Keratinocyte (primary cell): ENCODE measurements at regions not wholly inside any gene's neighbourhood (a gene's known extent, or its start where the extent isn't known, plus 50 kb on each side); places are given as distances from the start of the nearest gene placed in this dataset.

Experiments used
- CTCF ChIP-seq, 3 experiments: IDR thresholded peaks in 1 of 3; conservative IDR thresholded peaks in 1 of 3; optimal IDR thresholded peaks in 1 of 3; 2 replicates in 2 of 3; 3 replicates in 1 of 3; pipeline versions ENCODE3 to v1.5.1; 2011; ENCODE audit warnings: low read length in 3 of 3, mild to moderate bottlenecking in 3 of 3, moderate library complexity in 2 of 3, control low read depth in 1 of 3, inconsistent platforms in 1 of 3; ENCODE audit not compliant: insufficient read depth in 2 of 3; ENCODE audit errors: extremely low read depth in 1 of 3
- EZH2 ChIP-seq: IDR thresholded peaks from one replicate; pipeline ENCODE4 v1.6.1; 2012; ENCODE audit warnings: inconsistent platforms, mild to moderate bottlenecking, low read length, moderate library complexity

DNA sequence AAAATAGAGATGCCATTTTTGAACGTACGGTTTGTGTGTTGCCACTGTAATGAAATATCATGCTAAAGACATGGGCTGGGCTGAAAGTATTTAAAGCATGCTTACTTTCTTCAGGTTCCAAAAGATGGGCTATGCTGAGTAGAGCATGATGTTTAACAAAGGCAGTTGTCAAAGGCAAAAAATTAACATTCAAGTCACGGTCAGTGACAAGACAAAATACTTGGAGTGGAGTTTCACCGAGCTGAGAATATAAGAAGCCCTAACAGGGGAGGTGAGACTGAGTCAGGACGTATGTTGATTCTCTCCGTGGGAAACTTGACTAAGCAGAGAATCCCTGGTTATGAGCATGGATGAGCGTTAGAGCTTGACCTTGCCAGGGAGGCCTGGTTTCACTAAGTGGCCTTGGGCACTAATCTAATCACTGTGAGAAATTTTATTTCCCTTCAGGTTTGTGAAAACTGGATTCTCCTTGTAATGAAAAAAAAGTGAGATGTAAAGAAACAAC lies 218.2 kb upstream of the ADAMTS9 start:
- TF ChIP-seq CTCF (optimal IDR thresholded peaks at IDR 0.05 in 1 of 3, IDR thresholded peaks at IDR 0.05 in 1 of 3, conservative IDR thresholded peaks at IDR 0.05 in 1 of 3; ENCODE audit: extremely low read depth in 1 of 3, insufficient read depth in 2 of 3, low read length in 3 of 3), result no peak
- TF ChIP-seq EZH2, result no peak
